ENCODE measurements at regions not wholly inside any gene's neighbourhood (a gene's known extent, or its start where the extent isn't known, plus 50 kb on each side); places are given as distances from the start of the nearest gene placed in this dataset.
"Not testable (repeated sequence)": the region's sequence is repeated elsewhere in the genome, so short reads cannot be mapped to it uniquely, and the experiment has no call there.

- 67% methylated on average over 1 of the region's 1 CpG for WGBS (ENCODE audit: low lambda C conversion rate, missing lambda C conversion rate)
- H3K36me3 ChIP-seq (replicated peaks; ENCODE audit: insufficient read depth, low read depth), result no peaks in the 10 kb centered on the region
- DNase-seq (ENCODE audit: low spot score), result no peak
- H4K20me1 ChIP-seq (ENCODE audit: insufficient read depth, poor library complexity, severe bottlenecking), result no peaks in the 10 kb centered on the region
- TF ChIP-seq EZH2phosphoT487 (IDR thresholded peaks at IDR 0.05; ENCODE audit: low read depth, severe bottlenecking, unreplicated experiment) (no peak), CTCF (IDR thresholded peaks at IDR 0.05; ENCODE audit: poor library complexity) (no peak), EZH2 (IDR thresholded peaks at IDR 0.05; ENCODE audit: borderline replicate concordance) (no peak)
- H3K27ac ChIP-seq, result no peak overlapping the region
- H2AFZ ChIP-seq, result no peak overlapping the region
- H3K4me3 ChIP-seq, result no peak overlapping the region
- H3K4me1 ChIP-seq (ENCODE audit: insufficient read depth), result no peaks in the 10 kb centered on the region
- H3K9me3 ChIP-seq (ENCODE audit: low read depth), result peaks cover 3% of the 10 kb centered on the region
- H3K27me3 ChIP-seq, result no peaks in the 10 kb centered on the region
- no peaks in the 10 kb centered on the region for H3K9me2 ChIP-seq (replicated peaks; ENCODE audit: insufficient read depth)
- H3K4me2 ChIP-seq, result no peak overlapping the region
- no peaks in the 10 kb centered on the region for H3K79me2 ChIP-seq
These were observed 600.5 kb downstream of the SATB2 start for GRCh38 chr2:198857246-198857645.

- not testable (repeated sequence) for H4K20me1 ChIP-seq (ENCODE audit: insufficient read depth, poor library complexity, severe bottlenecking); H3K9me2 ChIP-seq (replicated peaks; ENCODE audit: insufficient read depth); H3K4me1 ChIP-seq (ENCODE audit: insufficient read depth); H3K27ac ChIP-seq; H2AFZ ChIP-seq; H3K27me3 ChIP-seq; H3K4me3 ChIP-seq; DNase-seq (ENCODE audit: low spot score); H3K4me2 ChIP-seq; H3K36me3 ChIP-seq (replicated peaks; ENCODE audit: insufficient read depth, low read depth); H3K9me3 ChIP-seq (ENCODE audit: low read depth); H3K79me2 ChIP-seq
- WGBS (ENCODE audit: low lambda C conversion rate, missing lambda C conversion rate), result 88% methylated on average over 6 of the region's 6 CpGs
These were observed 602.0 kb downstream of the SATB2 start for GRCh38 chr2:198855746-198856145.

- no peak for DNase-seq (ENCODE audit: low spot score)
- no peaks in the 10 kb centered on the region for H3K9me2 ChIP-seq (replicated peaks; ENCODE audit: insufficient read depth)
- no peak overlapping the region for H3K4me3 ChIP-seq
- no peak overlapping the region for H3K27ac ChIP-seq
- H3K4me2 ChIP-seq, result no peak overlapping the region
- no peaks in the 10 kb centered on the region for H3K79me2 ChIP-seq
- no peaks in the 10 kb centered on the region for H3K27me3 ChIP-seq
- H3K9me3 ChIP-seq (ENCODE audit: low read depth), result no peaks in the 10 kb centered on the region
- H2AFZ ChIP-seq, result no peak overlapping the region
- H4K20me1 ChIP-seq (ENCODE audit: insufficient read depth, poor library complexity, severe bottlenecking), result no peaks in the 10 kb centered on the region
- 94% methylated on average over 2 of the region's 2 CpGs for WGBS (ENCODE audit: low lambda C conversion rate, missing lambda C conversion rate)
- no peaks in the 10 kb centered on the region for H3K36me3 ChIP-seq (replicated peaks; ENCODE audit: insufficient read depth, low read depth)
- TF ChIP-seq EZH2phosphoT487 (IDR thresholded peaks at IDR 0.05; ENCODE audit: low read depth, severe bottlenecking, unreplicated experiment) (no peak), EZH2 (IDR thresholded peaks at IDR 0.05; ENCODE audit: borderline replicate concordance) (no peak), CTCF (IDR thresholded peaks at IDR 0.05; ENCODE audit: poor library complexity) (no peak)
- H3K4me1 ChIP-seq (ENCODE audit: insufficient read depth), result no peaks in the 10 kb centered on the region
These were observed 605.5 kb downstream of the SATB2 start for GRCh38 chr2:198852248-198852647.

GRCh38 chr2:198825534-198825933 is 632.2 kb downstream of the SATB2 start:
- H3K4me2 ChIP-seq, result no peak overlapping the region
- no peaks in the 10 kb centered on the region for H3K27me3 ChIP-seq
- no peaks in the 10 kb centered on the region for H4K20me1 ChIP-seq (ENCODE audit: insufficient read depth, poor library complexity, severe bottlenecking)
- H3K4me1 ChIP-seq (ENCODE audit: insufficient read depth), result no peaks in the 10 kb centered on the region
- no peak for DNase-seq (ENCODE audit: low spot score)
- no peaks in the 10 kb centered on the region for H3K9me2 ChIP-seq (replicated peaks; ENCODE audit: insufficient read depth)
- H3K9me3 ChIP-seq (ENCODE audit: low read depth), result no peaks in the 10 kb centered on the region
- no peak overlapping the region for H2AFZ ChIP-seq
- no peak overlapping the region for H3K27ac ChIP-seq
- H3K79me2 ChIP-seq, result no peaks in the 10 kb centered on the region
- H3K36me3 ChIP-seq (replicated peaks; ENCODE audit: insufficient read depth, low read depth), result no peaks in the 10 kb centered on the region
- no peak for TF ChIP-seq CTCF (IDR thresholded peaks at IDR 0.05; ENCODE audit: poor library complexity)
- TF ChIP-seq EZH2phosphoT487 (IDR thresholded peaks at IDR 0.05; ENCODE audit: low read depth, severe bottlenecking, unreplicated experiment), result no peak
- TF ChIP-seq EZH2 (IDR thresholded peaks at IDR 0.05; ENCODE audit: borderline replicate concordance), result no peak
- no peak overlapping the region for H3K4me3 ChIP-seq

Data from hepatocyte (in vitro differentiated cells).